B cell (primary cell): ENCODE measurements at regions not wholly inside any gene's neighbourhood (a gene's known extent, or its start where the extent isn't known, plus 50 kb on each side); places are given as distances from the start of the nearest gene placed in this dataset.

ENCODE experiments used
- ATAC-seq: fragments of 200-7000 bp; cut with Tn5 transposase; one replicate; pipeline ENCODE4 v1.10.0; 2021; ENCODE audit warnings: low read depth, mild to moderate bottlenecking, moderate number of reproducible peaks, moderate library complexity
- CTCF ChIA-PET: fragments of 350-600 bp; sonication (Branson Sonifier 250); formaldehyde crosslinking; loops from one replicate; lab custom pipeline; 2021; ENCODE audit warnings: antibody characterized with exemption, inconsistent platforms; lab: Charles Lee
- POLR2A ChIA-PET: fragments of 350-600 bp; sonication (Branson Sonifier 250); formaldehyde crosslinking; loops from one replicate; lab custom pipeline; 2021; ENCODE audit warnings: antibody characterized with exemption; lab: Charles Lee
- DNase-seq: peaks from one replicate; pipeline ENCODE4 v3.0.0; 2013
- H2AFZ ChIP-seq: 2 replicates; pipeline ENCODE4 v1.6.1; 2012; ENCODE audit warnings: mild to moderate bottlenecking, low read depth, low read length; ENCODE audit not compliant: insufficient read depth, poor library complexity, severe bottlenecking
- H3K27ac ChIP-seq, 2 donors: 1 replicate in 1 of 2; 2 replicates in 1 of 2; pipeline ENCODE4 v1.5.1; 2012 to 2013; ENCODE audit warnings: low read length in 2 of 2, mild to moderate bottlenecking in 2 of 2, moderate library complexity in 1 of 2
- H3K27me3 ChIP-seq, 4 experiments: fragments of 200-600 bp in 1 of 4; sonication (generic) in 1 of 4; replicated peaks in 1 of 4; 1 replicate in 2 of 4; 2 replicates in 2 of 4; pipeline versions ENCODE4 v1.6.1 to v1.7.0; 2013 to 2016; ENCODE audit warnings: low read length in 3 of 4, mild to moderate bottlenecking in 2 of 4, mixed read lengths in 1 of 4, moderate library complexity in 1 of 4; ENCODE audit not compliant: insufficient read depth in 4 of 4, control insufficient read depth in 3 of 4; ENCODE audit errors: control extremely low read depth in 1 of 4
- H3K36me3 ChIP-seq, 2 experiments: replicated peaks in 1 of 2; 1 replicate in 1 of 2; 2 replicates in 1 of 2; pipeline versions ENCODE4 v1.6.1 to v1.7.1; 2013; ENCODE audit warnings: low read length in 1 of 2; ENCODE audit not compliant: insufficient read depth in 2 of 2, control insufficient read depth in 1 of 2; ENCODE audit errors: control extremely low read depth in 1 of 2, extremely low read depth in 1 of 2
- H3K4me1 ChIP-seq, 2 donors: fragments of 200-600 bp in 1 of 2; sonication (generic) in 1 of 2; 1 replicate in 1 of 2; 2 replicates in 1 of 2; pipeline versions ENCODE4 v1.5.1 to v1.6.1; 2013 to 2017; ENCODE audit warnings: low read length in 2 of 2; ENCODE audit not compliant: control insufficient read depth in 2 of 2, insufficient read depth in 2 of 2
- H3K4me2 ChIP-seq: replicated peaks from 2 replicates; pipeline ENCODE3; 2012; ENCODE audit warnings: mild to moderate bottlenecking, low read depth, low read length; ENCODE audit not compliant: poor library complexity, severe bottlenecking
- H3K4me3 ChIP-seq, 5 experiments: fragments of 200-600 bp in 1 of 5; sonication (generic) in 1 of 5; 1 replicate in 3 of 5; 2 replicates in 2 of 5; pipeline versions ENCODE4 v1.5.1 to v1.7.0; 2011 to 2016; ENCODE audit warnings: low read length in 4 of 5, mild to moderate bottlenecking in 4 of 5, low read depth in 2 of 5, control low read depth in 1 of 5, moderate library complexity in 1 of 5; ENCODE audit not compliant: insufficient read depth in 1 of 5; ENCODE audit errors: control extremely low read depth in 1 of 5, extremely low read depth in 1 of 5
- H3K79me2 ChIP-seq: fragments of 200-600 bp; sonication (generic); one replicate; pipeline ENCODE4 v1.6.0; 2016; ENCODE audit warnings: low read length; ENCODE audit not compliant: control insufficient read depth, insufficient read depth
- H3K9ac ChIP-seq: fragments of 200-600 bp; sonication (generic); 2 replicates; pipeline ENCODE4 v1.6.1; 2017; ENCODE audit warnings: mild to moderate bottlenecking, low read length, moderate library complexity
- H3K9me3 ChIP-seq, 3 donors: one replicate each; pipeline versions ENCODE4 v1.6.1 to v1.7.1; 2013; ENCODE audit warnings: low read length in 2 of 3; ENCODE audit not compliant: control insufficient read depth in 2 of 3, insufficient read depth in 1 of 3; ENCODE audit errors: control extremely low read depth in 1 of 3
- H4K20me1 ChIP-seq: 2 replicates; pipeline ENCODE4 v1.6.0; 2012; ENCODE audit warnings: mild to moderate bottlenecking, low read length; ENCODE audit not compliant: insufficient read depth, control insufficient read depth, poor library complexity, severe bottlenecking
- H3K27ac Mint-ChIP-seq: one replicate; pipeline ENCODE4 v1.8.0; 2021; ENCODE audit warnings: mixed read lengths
- H3K27me3 Mint-ChIP-seq: one replicate; pipeline ENCODE4 v1.8.0; 2021; ENCODE audit warnings: mixed read lengths
- H3K4me1 Mint-ChIP-seq: one replicate; pipeline ENCODE4 v1.8.0; 2021; ENCODE audit warnings: mixed read lengths
- H3K4me3 Mint-ChIP-seq: one replicate; pipeline ENCODE4 v1.8.0; 2021; ENCODE audit warnings: mixed read lengths
- H3K9me3 Mint-ChIP-seq: one replicate; pipeline ENCODE4 v1.8.0; 2022; ENCODE audit warnings: mixed read lengths; ENCODE audit not compliant: insufficient read depth
- CTCF ChIP-seq: fragments of 200-600 bp; IDR thresholded peaks from one replicate; pipeline ENCODE4 v1.8.0; 2022; ENCODE audit warnings: antibody characterized with exemption, mild to moderate bottlenecking
- EZH2 ChIP-seq: IDR thresholded peaks from 2 replicates; pipeline ENCODE4 v1.6.1; 2012; ENCODE audit warnings: borderline replicate concordance, low read depth, mild to moderate bottlenecking, moderate library complexity, low read length; ENCODE audit not compliant: insufficient read depth, poor library complexity, severe bottlenecking
- WGBS: methylation state at CpG from one replicate; pipeline ENCODE4 v1.1.5; 2013; ENCODE audit warnings: missing lambda C conversion rate; ENCODE audit not compliant: insufficient coverage; 5-methylcytosine and 5-hydroxymethylcytosine counted together
- intact Hi-C: fragments of 100-400 bp; cut with micrococcal nuclease; formaldehyde crosslinking; loops from one replicate; pipeline ENCODE4 v1.10.0; 2022

GRCh38 chr2:38168710-38169480, 92.9 kb upstream of the CYP1B1 start:
- H3K9me3 Mint-ChIP-seq, result no peaks in the 10 kb centered on the region
- H3K4me2 ChIP-seq, result no peak overlapping the region
- H3K27me3 ChIP-seq, result peaks cover 0 to 14% (median 3%) of the 10 kb centered on the region in 4 experiments
- no peak overlapping the region for H3K27ac ChIP-seq
- H3K4me3 Mint-ChIP-seq, result no peak overlapping the region
- H3K4me1 ChIP-seq, result no peaks in the 10 kb centered on the region
- TF ChIP-seq CTCF, result no peak
- TF ChIP-seq EZH2, result no peak
- ChIA-PET CTCF (no interaction called here), POLR2A (no interaction called here)
- no peaks in the 10 kb centered on the region for H3K79me2 ChIP-seq
- H2AFZ ChIP-seq, result no peak overlapping the region
- H3K9ac ChIP-seq, result no peak overlapping the region
- no peaks in the 10 kb centered on the region for H4K20me1 ChIP-seq
- no peak for ATAC-seq
- peaks cover 5% of the 10 kb centered on the region for H3K4me1 Mint-ChIP-seq
- no peak overlapping the region for H3K4me3 ChIP-seq
- H3K27me3 Mint-ChIP-seq, result peaks cover 58% of the 10 kb centered on the region
- no peaks in the 10 kb centered on the region for H3K36me3 ChIP-seq
- H3K9me3 ChIP-seq, result no peaks in the 10 kb centered on the region
- DNase-seq, result no peak
- H3K27ac Mint-ChIP-seq, result no peak overlapping the region
- WGBS, result 78% methylated on average over 4 of the region's 5 CpGs
- intact Hi-C loops, result no loop called here

GRCh38 chr2:38167968-38168350, 92.0 kb upstream of the CYP1B1 start:
- Mint-ChIP-seq H3K27me3 (peaks cover 64% of the 10 kb centered on the region), H3K4me3 (no peak overlapping the region), H3K27ac (no peak overlapping the region), H3K4me1 (peaks cover 5% of the 10 kb centered on the region), H3K9me3 (no peaks in the 10 kb centered on the region)
- no peaks in the 10 kb centered on the region for H4K20me1 ChIP-seq
- H3K79me2 ChIP-seq, result no peaks in the 10 kb centered on the region
- H3K4me2 ChIP-seq, result no peak overlapping the region
- H3K27me3 ChIP-seq, result peaks cover 0 to 14% (median 3%) of the 10 kb centered on the region in 4 experiments
- H3K9me3 ChIP-seq, result no peaks in the 10 kb centered on the region
- no peak for ATAC-seq
- DNase-seq, result no peak
- H3K9ac ChIP-seq, result no peak overlapping the region
- ChIA-PET POLR2A (no interaction called here), CTCF (no interaction called here)
- TF ChIP-seq EZH2 (no peak), CTCF (no peak)
- intact Hi-C loops, result no loop called here
- H3K4me1 ChIP-seq, result no peaks in the 10 kb centered on the region
- no peak overlapping the region for H3K4me3 ChIP-seq
- no peaks in the 10 kb centered on the region for H3K36me3 ChIP-seq
- no peak overlapping the region for H3K27ac ChIP-seq
- WGBS, result 50% methylated on average over 2 of the region's 2 CpGs
- no peak overlapping the region for H2AFZ ChIP-seq
